Effector CD8-positive, alpha-beta T cell (primary cell): ENCODE measurements at regions not wholly inside any gene's neighbourhood (a gene's known extent, or its start where the extent isn't known, plus 50 kb on each side); places are given as distances from the start of the nearest gene placed in this dataset.

Experiments used
- DNase-seq: peaks from one replicate; lab custom pipeline; 2025; lab: John Stamatoyannopoulos, UW

DNA sequence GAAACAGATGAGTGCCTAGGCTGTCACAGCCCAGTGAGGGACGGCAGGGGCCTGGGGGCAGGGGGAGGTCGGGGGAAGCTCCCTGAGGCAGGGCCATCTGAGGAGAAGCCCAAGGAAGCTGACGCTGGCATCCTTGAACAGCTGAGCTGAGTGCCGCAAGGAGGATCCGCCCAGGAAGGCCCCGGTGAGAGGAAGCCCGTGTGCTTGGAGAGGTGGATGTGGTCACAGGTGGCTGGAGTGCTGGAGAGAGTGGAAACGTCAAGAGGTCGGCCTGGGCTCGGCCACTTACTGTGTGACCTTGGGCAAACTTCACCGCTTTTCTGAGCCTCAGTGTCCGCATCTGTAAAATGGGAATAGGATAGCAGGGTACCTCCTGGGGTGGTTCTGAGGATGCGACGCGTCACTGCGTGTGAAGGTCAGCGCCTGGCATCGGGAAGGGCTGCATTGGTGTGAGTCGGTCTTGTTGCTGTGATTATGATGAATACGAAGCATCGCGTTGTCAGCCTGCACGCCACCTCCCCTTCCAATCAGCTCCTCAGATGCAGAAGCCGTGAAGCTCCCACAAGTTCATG is 116.1 kb upstream of the PTPN1 start:
- DNase-seq = no peak

DNA sequence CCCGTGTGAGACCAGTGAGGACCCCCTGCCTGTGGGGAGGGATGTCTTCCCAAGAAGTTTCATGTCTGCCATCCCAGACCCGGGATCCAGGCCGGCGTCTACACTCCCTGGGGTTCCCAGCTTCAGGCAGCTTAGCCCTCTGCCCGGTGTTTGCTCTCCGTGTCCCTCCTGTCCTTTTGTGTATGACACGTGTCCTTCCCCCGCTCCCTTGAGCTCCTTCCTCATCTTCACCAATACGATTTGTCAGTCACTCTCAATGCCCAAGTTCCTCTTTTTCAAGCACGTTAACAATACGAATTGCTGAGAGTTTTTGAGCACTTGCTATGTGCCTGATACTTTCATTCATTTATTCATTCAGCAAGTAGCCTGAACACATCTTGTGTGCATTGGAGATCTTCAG is 115.6 kb upstream of the PTPN1 start:
- DNase-seq = no peak

DNA sequence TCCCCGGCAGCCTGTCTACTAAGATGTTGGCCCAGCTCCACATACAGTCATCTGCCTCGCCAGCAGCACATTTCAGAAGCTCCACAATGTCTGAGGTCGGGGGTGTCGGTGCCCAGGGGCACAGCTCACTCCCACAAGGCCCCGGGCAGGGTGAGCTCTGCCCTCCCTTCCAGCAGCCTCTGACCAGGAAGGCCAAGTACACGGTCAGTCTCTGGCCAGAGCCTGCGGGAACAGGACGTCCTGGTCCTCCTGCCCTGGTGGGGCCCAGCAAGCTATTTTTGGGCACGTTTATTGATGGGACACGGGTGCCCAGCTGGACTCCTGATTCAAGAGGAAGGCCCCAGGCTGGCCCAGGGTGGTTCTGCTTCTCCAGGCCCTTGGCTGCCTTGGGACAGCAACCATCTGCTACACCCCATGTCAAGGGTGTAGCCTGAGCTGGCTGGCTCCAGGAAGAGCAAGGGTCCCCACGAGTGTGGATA is 114.9 kb upstream of the PTPN1 start:
- no peak for DNase-seq

DNA sequence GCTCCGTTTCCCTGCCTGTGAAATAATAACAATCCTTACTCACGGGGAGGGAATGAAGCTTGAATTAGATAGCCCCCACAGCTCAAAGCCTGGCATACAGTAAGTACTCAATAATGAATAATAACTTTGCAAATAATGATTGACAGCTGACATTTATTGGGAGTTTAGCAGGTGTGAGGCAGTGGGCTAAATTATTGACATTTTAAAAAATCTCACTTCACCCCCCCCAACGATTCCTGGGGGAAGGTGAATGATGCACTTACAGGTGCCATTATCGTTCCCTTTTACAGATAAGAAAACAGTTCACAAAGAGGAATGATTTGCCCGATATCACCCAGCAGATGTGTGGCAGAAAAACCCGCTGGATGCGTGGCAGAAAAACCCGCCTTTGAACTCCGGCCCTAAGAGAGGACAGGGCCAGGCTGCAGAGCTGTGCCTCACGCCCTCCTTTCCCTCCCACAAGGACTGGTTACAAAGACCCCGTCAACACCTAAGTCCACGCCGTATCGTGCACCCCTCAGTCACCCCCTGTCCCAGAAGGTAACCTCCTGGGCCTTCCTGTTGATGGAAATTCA is 114.2 kb upstream of the PTPN1 start:
- DNase-seq = no peak

DNA sequence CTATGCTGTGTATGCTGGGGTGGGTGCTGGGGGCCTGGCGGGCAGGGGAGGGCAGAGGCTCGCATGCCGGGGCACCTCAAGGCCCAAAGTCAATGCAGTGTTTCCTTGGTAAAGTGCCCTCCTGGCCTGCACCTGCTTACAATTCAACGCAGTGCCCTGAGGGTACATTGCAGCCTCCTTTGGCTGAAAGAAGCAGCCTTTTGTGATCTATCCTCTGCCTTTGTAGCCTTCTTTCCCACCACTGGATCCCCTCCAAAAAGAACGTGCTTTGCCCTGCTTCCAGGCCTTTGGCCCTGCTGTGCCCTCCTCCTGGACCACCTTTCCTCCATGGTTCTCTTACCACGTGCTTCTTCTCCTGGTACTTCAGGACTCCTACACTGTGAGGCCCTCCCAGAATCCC is 113.6 kb upstream of the PTPN1 start:
- no peak for DNase-seq

DNA sequence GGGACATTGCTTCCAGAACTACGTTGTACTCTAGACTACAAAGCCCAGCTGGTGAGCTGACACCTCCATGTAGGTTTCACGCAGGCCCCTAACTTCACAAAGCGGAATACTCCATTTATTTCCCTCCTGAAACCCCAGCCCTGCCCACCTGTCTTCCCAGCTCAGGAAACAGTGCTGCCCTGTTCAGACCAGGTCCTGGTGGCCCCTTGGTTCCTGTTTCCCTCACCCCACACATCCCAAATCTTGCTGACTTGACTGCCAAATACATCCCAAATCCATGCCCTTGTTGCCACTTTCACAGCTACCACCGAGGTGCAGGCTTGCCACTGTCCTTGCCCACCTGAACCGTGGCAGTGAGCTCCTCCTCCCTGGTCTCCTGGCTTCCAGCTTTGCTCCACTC is 113.1 kb upstream of the PTPN1 start:
- no peak for DNase-seq

DNA sequence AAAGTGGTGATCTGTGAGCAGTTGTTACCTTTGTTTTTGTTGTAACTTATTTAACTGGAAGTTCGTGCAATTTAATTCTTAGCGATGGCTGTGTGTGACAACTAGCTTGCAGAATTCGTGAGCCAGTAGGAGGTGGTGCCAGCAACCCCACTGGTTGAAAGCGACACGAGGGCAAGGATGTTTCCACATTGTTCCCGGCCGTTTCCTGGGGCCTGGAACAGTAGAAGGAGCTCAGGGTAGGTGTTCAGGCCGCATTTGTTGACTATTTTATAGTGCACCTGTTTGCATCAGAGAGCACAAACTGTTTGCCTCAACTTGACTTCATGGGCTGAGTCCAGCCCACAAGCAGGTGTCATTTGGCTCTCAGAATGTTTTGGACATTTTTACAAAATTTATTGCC is 112.1 kb upstream of the PTPN1 start:
- DNase-seq = no peak

DNA sequence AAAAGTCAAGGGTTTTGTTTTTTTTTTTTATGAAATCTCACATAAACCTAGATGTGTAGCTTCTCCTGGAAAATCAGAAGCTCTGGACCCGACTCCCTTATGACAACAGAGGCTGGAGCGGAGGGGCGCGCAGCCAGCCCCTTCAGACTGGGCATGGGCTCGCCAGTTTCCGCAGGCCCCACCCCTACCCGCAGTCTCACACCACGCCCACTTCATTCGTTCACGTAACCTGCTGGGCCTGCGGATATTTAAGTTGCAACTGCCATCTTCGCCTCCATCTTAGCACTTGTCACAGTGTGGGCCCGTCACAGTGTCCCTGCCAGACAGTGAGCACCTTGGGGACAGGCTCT is 111.7 kb upstream of the PTPN1 start:
- no peak for DNase-seq

DNA sequence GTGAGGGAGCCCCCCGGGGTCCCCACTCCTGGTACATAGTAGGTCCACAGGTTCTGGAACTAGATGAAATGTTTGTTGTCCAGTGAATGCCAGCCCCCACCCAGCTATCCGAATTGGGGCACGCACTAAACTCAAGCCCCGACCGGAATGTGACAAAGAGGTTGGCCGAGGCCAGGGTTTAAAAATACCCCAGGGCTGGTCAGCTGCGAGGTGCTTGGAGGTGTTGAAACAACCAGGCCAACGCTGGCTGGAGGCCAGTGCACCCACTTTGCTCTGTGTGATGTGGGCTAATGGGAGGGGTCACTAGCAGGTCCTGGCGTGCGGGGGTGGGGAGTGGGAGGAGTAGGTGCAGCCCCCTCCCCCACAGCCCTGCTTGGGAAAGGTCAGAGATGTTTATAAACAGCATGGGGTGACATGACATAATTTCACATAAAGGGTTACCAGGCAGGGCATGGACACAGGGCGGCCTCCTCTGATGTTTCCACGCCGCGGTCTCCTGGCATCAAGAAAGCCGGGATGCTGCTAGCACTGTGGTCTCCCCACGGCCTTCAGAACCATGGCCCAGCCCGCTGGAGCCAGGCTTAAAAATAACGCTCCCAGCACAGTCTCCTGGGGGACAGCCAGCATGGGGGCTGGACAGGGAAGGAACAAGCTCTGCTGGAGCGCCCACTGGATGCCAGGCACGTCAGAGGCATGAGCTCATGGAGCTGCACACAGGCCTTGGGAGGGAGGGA is 111.2 kb upstream of the PTPN1 start:
- no peak for DNase-seq

DNA sequence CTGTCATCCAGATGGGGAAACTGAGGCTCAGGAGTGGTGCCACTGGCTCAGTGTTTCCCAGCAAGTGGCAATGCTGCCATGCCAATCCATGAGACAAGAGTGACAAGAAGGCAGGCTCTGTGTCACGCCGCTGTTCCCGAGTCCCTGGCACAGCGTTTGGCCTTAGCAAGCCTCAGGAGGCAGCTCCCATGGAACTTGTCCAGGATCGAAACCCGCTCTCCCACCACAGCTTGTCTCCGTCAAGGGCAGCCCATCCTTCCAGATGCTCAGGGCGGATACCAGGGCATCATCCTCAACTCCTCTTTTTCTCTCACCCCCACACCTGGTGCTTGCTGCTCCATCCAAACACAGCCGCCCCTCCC is 110.6 kb upstream of the PTPN1 start:
- no peak for DNase-seq

DNA sequence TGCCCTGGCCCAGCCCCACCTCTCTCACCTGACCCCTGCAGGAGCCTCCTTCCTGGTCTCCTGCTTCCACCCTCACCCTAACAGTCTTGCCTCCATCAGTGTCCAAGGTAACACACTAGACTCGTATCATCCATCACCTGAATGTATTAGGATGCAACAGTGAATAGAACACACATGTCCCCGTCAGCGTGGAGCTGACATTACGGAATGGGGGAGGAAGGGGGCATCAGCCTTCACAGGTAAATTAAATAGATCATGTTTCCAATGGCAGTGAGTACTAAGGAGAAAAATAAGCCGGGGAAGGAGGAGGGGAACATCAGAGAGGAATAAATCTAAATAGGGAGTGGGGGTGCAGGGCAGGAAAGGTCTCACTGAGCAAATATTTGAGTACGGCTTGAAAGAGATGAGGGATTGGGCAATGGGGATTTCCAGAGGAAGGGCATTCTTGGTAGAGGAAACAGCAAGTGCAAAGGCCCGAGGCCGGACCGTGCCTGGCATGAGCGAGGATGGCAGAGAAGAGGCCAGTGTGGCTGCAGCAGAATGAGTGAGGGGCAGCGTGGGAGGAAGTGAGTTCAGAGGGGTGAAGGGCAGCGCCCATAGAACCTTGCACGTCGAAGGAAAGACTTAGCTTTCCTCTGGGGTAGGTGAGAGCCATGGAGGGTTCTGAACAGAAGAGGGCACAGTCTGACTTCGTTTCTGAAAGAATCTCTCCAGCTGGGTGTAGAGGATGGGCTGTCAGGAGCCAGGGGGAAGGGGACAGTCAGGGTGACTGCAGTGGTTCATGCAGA is 110.1 kb upstream of the PTPN1 start:
- DNase-seq = no peak

DNA sequence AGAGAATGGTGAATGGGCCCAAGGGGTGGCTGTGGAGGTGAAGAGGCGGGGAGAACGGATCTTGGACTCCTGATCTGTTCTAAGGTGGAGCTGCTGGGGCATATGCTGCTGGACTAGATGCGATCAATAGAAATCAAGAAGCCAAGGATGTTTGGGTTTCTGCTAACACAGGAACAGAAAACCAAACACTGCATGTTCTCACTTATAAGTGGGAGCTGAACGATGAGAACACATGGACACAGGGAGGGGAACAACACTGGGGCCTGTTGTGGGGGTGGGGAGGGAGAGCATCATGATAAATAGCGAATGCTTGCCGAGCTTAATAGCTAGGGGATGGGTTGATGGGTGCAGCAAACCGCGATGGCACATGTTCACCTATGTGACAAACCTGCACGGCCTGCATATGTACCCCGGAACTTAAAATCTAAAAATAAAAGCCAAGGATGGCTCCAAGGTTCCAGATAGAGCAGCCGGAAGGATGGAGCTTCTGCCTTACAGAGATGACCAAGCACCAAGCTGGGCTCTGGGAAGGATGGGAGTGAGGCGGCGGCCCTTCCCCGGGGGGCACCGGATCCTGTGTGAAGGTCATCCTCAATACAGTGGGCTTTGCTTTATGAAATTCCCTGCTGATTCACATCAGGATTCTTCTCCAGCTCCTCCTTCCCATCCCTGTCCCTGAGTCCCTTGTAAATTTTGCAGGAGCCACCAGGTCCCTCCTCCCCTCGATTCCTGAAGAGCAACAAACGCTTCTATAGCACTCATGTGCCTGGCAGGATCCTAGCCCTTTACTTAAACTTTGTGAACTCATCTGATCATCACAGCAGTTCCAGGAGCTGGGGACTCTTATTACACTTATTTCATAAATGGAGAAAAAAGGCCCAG is 109.2 kb upstream of the PTPN1 start:
- DNase-seq = no peak

DNA sequence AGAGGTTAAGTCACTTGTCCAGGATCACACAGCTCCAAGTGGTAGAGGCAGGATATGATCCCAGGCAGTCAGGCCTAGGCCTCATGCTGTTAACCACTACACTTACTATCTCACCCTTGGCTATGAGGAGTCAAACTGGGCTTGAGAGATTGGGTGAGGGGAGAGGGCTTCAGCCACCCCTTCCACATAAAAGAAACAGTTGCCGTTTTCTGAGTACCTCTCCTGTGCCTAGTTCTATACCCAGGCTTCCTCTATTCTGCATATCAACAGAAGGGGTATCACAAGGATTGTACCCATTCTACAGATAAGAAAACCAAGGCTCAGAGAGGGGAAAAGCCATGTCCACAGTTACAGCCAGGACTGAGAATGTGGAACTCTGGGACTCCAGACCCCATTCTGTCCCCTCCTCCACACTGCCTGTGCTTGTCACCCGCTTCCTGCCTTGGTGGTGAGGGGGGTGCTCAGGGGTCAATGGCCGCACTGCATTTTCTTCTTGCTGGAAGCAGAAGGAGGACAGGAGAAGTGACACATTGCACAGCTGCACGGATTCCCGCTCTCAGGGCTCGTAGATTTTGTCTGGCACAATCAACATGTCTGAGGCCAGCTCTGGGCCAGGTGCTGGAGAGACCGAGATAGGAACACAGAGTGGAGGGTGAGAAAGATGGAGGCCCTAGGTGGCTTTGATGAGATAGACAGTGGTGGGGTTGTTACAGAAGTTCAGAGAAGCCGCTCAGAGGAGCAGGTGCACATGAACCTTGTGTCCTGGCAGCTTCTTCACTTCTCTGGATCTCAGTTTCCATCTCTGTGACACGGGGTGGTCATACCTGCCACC is 108.4 kb upstream of the PTPN1 start:
- DNase-seq = no peak

DNA sequence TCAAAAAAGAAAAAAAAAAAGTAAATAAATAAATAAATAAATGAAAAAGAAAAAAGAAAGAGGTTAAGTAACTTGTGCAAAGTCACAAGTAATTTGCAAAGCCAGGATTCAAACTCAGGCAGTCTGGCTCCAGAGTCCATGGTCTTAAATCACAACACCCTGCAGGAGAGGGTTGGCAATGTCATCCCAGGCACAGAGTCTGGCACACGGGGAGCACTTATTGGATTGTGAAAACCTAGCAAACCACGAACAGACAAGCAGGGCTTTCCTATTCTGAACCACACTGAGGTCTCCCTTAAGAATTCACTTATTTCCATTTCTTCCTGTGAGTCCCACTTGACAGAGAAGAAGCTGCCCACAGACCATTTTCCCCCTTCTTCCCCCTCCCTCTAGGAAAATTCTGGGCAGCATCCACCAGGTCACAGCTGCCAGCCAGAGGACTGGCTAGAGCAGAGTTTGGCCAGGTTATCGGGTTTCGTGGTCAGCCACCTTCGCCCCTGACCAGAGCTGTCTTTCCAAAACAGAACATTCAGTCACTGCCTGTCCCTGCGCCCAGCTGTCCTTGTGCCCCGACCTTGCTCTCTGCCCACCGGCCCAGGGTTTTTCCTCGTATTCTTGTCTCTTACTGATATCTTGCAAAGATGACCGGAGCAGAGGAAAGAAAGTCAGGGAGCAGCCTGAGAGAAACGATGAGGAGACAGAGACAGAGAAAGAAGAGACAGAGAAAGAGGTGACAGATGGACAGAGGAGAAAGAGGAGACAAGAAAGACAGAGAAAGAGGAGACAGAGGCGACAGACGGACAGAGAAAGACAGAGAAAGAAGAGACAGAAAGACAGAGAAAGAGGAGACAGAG is 106.4 kb upstream of the PTPN1 start:
- no peak for DNase-seq

DNA sequence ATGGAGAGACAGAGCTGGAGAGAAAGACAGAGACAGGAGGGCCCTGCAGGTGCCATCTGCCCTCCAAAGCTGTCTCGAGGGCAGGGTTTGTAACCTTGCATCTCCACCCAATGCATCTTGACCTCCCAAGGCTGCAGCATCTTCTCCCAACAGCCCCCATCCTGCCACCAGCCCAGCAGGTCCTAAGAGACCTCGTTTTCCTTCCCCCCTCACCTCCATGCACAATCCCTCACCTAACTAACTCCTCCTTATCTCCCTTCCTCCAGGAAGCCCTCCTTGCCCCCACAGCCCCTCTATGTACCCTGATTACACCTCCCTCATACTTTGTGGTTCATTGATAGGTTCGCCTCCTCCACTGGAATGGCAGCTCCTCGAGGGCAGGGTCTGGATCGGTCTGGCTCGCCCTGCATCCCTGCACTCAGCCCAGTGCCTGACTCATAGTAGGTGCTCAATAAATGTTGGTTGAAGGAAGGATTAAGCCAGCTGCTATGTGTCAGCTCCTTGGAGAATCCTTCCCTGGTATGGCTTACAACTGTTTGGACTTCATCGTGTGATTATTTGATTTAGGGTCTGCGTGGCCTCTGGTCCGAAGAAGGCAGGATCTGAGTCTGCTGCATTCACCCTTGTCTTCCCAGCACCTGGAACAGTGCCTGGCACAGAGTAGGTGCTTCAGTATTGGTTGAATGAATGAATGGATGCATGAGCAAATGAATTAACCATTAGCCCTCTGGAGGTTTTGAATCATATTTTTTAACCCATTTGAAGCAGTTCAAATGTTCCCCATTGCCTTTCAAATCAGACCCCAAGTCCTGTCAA is 105.6 kb upstream of the PTPN1 start:
- no peak for DNase-seq

DNA sequence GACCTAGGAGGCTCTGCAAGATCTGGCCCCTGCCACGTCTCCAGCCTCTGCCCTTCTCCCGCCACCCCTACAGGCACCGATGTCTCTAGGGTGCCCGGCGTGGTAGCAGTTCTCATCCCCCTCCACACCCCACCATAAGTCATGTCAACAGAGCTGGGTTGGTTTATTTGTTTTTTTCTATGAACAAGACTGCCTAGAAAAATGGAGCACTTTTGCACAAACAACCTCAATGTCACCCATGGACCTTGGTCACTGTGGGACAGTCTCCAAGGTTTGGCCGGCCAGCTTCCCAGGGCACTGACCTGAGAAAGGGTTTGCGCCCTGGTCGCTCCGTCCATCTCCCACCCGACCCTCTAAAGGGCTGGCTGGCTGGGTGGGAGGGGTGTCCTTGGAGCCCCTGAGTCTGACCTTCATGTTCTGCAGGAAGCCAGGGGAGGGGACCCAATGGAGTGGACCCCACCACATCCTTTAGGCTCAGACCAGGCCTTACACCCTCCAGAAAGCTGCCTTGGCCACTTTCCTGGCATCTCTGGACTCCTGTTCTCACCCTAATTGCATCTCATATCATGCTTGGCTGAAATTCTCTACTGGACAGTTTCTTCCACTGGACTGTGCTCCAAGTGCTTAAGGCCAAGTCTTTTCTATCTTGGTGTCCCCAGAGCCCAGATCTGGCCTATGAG is 104.8 kb upstream of the PTPN1 start:
- DNase-seq = no peak

DNA sequence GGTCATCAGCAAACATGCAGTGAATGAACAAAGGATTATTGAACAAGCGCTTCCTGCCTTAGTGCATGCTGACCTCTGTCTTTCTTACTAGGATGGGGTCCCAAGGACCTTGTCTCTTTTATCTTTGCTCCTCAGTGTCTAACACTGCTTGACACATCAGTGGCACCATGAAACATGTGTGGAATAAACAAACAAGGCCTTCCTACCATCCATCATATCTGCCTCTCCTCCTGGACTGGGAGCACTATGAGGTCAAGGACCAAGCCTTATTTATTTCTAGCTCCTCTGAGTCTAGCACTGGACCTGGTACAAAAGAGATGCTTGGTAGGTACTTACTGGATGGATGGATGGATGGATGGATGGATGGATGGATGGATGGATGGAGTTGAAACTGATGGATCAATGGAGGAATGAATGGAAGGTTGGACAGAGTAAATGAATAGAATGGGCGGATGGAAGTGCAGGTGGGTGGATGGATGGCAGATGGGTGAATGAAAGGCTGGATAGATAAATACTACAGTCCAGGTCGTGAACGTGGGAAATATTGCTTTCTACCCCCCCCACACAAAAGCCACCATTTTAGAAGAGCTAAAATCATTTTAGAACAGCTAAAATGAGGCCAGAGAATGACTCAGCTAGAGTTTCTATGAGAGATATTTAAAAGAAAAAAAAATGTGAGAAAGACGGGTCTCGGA is 104.1 kb upstream of the PTPN1 start:
- DNase-seq = no peak

DNA sequence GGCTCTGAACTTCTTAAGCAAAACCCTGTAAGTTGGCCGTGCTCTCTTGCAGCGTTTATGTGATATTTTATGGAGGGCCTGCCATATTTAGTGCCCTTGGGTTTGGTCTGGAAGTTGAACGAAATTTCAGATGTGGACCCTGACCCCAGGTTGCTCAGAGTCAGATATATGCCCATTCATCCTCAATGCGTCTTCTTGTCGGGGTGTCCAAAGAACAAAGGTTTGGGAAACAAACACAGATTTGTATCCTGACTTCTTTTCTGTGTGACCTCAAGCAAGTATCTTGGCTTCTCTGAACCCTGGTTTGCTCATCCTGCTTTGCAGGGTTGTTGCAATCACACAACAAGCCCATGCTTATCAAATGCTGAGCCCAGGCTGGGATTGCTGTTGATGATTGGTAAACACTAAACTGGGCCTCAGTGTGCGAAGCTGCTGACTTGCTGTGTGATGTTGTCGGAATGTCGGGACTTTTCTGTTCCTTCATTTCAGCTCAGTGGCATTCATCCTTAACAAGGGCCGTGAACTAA is 103.5 kb upstream of the PTPN1 start:
- no peak for DNase-seq
